IPS-20b (cell line): ENCODE measurements at regions not wholly inside any gene's neighbourhood (a gene's known extent, or its start where the extent isn't known, plus 50 kb on each side); places are given as distances from the start of the nearest gene placed in this dataset.

Source experiments
- H3K27ac ChIP-seq: one replicate; pipeline ENCODE4 v1.5.1; 2013; ENCODE audit warnings: low read length
- H3K27me3 ChIP-seq: 2 replicates; pipeline ENCODE4 v1.6.1; 2013; ENCODE audit warnings: mild to moderate bottlenecking, low read length, inconsistent platforms; ENCODE audit not compliant: insufficient read depth
- H3K36me3 ChIP-seq: 2 replicates; pipeline ENCODE4 v1.6.1; 2013; ENCODE audit warnings: low read depth, mild to moderate bottlenecking, inconsistent platforms, low read length, moderate library complexity; ENCODE audit not compliant: insufficient read depth
- H3K4me1 ChIP-seq: 2 replicates; pipeline ENCODE4 v1.6.1; 2013; ENCODE audit warnings: mild to moderate bottlenecking, control low read depth, inconsistent platforms, low read length, moderate library complexity; ENCODE audit not compliant: insufficient read depth
- H3K4me3 ChIP-seq: 2 replicates; pipeline ENCODE4 v1.5.1; 2013; ENCODE audit warnings: mild to moderate bottlenecking, low read length, inconsistent platforms
- H3K9ac ChIP-seq: 2 replicates; pipeline ENCODE4 v1.6.1; 2013; ENCODE audit warnings: low read depth, mild to moderate bottlenecking, inconsistent platforms, low read length, moderate library complexity
- H3K9me3 ChIP-seq: 2 replicates; pipeline ENCODE4 v1.6.1; 2013; ENCODE audit warnings: mild to moderate bottlenecking, low read depth, low read length, inconsistent platforms; ENCODE audit not compliant: insufficient read depth

DNA sequence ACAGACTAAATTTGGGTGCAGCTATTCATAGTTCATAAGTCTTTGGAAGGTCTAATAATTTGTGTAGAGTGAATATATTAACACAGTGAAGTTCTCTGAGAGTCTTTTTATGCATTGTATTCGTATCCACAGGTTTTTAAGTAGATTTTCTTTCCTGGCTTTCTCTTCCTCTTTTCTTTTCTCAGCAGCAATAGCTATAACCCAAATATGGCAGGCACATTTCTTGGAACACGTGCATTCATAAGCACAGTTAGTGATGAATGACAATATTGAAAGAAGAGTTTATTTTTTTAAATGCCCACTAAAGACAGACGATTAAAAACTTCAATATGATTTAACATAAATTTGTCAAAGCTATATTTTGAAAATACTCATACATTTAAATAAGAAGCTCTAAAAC, 220.5 kb upstream of the MBL2 start:
- H3K27me3 ChIP-seq: no peaks in the 10 kb centered on the region
- H3K4me3 ChIP-seq: no peak overlapping the region
- H3K9me3 ChIP-seq: peaks cover 7% of the 10 kb centered on the region; the same call in 1 of the 2 replicates
- H3K9ac ChIP-seq: no peak overlapping the region
- no peak overlapping the region for H3K27ac ChIP-seq
- peaks cover 4% of the 10 kb centered on the region; the same call in 1 of the 2 replicates for H3K4me1 ChIP-seq
- H3K36me3 ChIP-seq: no peaks in the 10 kb centered on the region

DNA sequence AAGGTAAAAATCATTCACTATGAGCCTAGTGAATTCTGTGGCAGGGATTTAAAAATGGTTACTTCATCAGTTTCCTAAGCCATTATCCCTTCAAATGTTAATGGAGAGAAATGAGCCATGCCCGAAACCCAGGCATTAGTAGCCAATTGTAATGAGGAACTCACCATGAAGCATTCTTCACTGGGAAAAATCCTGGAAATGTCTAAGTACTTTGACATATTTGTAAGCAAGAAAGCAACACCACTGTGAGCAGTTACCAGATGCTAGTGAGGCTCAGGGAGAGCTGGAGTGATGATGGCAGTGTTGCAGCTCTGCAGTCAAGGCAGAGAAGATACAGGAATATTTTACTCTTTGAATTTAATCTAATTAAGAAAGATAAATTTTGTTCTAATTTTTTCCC, 220.0 kb upstream of the MBL2 start:
- H3K36me3 ChIP-seq: no peaks in the 10 kb centered on the region
- H3K9ac ChIP-seq: no peak overlapping the region
- H3K4me1 ChIP-seq: peaks cover 4% of the 10 kb centered on the region; the same call in 1 of the 2 replicates
- H3K4me3 ChIP-seq: no peak overlapping the region
- no peak overlapping the region for H3K27ac ChIP-seq
- H3K9me3 ChIP-seq: peaks cover 7% of the 10 kb centered on the region; the same call in 1 of the 2 replicates
- H3K27me3 ChIP-seq: no peaks in the 10 kb centered on the region

DNA sequence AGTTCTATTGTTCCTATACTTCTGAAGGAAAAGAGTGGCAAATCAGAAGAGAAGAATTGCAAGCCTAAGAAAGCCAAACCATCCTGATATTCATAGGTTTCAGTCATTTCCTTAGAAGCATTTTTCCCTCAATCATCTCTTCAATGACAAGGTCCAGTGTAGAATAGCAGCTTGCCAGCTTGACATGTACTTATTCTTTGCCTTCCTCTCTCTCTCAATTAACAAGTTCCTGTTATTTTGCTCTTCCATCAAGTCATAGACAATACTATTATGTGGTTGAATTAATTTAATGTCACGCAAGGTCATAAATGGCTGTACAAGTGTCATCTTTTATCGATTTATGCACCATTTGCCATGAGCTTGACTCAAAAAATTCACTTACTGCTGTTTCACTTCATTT, 216.3 kb upstream of the MBL2 start:
- Histone ChIP-seq H3K4me3 (no peak overlapping the region), H3K9me3 (0 out of 2 replicates have a peak, but pooled peaks cover 3% of the 10 kb centered on the region), H3K27ac (no peak overlapping the region), H3K36me3 (no peaks in the 10 kb centered on the region), H3K9ac (no peak overlapping the region), H3K4me1 (peaks cover 4% of the 10 kb centered on the region; the same call in 1 of the 2 replicates), H3K27me3 (no peaks in the 10 kb centered on the region)

DNA sequence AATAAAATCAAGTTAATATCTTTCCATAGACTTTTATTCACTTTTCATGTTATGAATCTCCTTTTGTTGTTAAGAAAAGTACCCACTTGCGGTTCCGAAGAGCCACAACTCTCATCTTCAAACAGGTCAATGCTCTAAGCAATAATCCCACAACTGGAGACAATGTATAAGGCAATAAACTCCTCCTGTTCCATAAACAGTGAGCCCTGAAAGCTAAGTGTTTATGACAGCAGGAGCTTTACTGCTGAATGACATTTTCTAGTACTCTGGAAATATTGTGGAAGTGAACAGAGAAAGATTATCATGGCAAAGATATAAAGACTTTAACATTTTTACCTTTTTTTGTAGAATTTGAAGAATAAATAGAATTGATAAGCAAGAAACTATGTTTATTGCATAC, 213.5 kb upstream of the MBL2 start:
- Histone ChIP-seq H3K36me3 (no peaks in the 10 kb centered on the region), H3K9ac (no peak overlapping the region), H3K9me3 (0 out of 2 replicates have a peak, but pooled peaks cover 3% of the 10 kb centered on the region), H3K27me3 (no peaks in the 10 kb centered on the region), H3K27ac (no peak overlapping the region), H3K4me1 (no peaks in the 10 kb centered on the region), H3K4me3 (no peak overlapping the region)

DNA sequence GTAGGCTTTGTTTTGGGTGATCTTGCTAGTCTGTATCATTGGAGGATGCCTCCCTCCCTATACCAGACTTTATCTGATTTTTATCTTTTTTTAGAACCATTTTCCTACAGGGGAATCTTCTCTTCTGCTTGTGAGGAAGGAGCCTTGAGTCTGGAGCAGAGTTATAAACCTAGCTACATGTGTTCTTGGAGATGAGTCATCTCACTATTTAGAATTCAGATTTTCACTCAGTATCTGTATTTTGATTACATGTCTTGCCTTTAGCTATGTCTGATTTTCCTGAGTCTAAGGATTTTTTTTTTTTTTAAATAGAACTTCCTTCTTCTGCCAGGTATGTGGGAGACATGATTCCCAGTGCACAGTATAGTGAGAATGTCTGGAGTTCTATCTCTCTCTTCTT, 211.6 kb upstream of the MBL2 start:
- Histone ChIP-seq H3K27me3 (no peaks in the 10 kb centered on the region), H3K4me3 (no peak overlapping the region), H3K36me3 (no peaks in the 10 kb centered on the region), H3K4me1 (no peaks in the 10 kb centered on the region), H3K9ac (no peak overlapping the region), H3K9me3 (no peaks in the 10 kb centered on the region), H3K27ac (no peak overlapping the region)

DNA sequence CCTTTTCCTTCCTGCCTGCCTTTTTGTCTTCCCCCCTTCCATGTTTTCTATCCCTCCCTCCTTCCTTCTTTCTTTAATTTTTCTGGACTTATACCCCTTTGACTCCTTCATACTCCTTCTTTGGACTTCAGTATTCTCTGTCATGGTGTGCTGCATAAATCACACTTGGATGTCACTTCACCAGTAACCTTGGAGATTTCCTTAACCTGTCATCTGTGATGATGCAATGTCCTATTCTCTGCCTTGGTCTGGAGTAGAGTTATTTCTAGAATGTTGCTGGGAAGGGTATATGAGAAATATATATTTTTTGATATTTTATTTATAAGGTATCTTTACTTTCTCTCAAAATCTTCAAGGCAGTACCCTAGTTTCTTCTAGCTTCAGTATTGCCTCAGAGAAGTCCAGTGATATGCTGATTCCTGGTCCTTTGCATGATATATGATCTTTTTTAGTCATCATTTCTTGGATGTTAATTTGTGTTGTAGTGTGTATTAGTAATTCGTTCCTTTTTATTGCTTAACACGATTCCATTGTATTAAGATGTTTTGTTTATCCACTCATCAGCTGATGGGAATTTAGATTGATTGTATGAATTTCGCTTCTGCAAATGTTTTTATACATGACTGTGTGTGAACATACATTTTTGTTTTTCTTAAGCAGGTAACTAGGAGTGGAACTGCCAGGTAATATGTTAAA, 206.9 kb upstream of the MBL2 start:
- no peak overlapping the region for H3K9ac ChIP-seq
- H3K27ac ChIP-seq: no peak overlapping the region
- no peak overlapping the region for H3K4me3 ChIP-seq
- no peaks in the 10 kb centered on the region for H3K4me1 ChIP-seq
- no peaks in the 10 kb centered on the region for H3K27me3 ChIP-seq
- H3K9me3 ChIP-seq: no peaks in the 10 kb centered on the region
- H3K36me3 ChIP-seq: no peaks in the 10 kb centered on the region

DNA sequence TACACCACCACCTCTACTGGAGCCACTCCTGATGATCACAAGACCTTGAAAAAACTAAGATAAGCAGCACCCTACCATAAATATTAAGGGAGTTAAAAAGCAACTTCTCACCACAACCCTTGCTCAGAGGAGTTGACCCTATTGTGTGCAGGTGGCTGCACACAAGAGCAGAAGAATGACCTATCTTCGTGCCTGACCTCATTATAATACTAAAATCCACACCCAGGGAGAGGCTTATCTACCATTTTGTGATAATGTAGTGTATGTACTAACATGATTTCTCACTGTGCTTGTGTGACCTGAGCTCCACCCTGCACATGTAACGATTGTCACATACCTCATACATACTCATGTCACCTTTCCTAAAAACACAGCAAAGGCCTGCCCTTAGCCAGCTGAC, 205.0 kb upstream of the MBL2 start:
- Histone ChIP-seq H3K4me1 (no peaks in the 10 kb centered on the region), H3K27me3 (no peaks in the 10 kb centered on the region), H3K4me3 (no peak overlapping the region), H3K27ac (no peak overlapping the region), H3K9ac (no peak overlapping the region), H3K9me3 (no peaks in the 10 kb centered on the region; the same call in 1 of the 2 replicates), H3K36me3 (0 out of 2 replicates have a peak, but pooled peaks cover 1% of the 10 kb centered on the region)

DNA sequence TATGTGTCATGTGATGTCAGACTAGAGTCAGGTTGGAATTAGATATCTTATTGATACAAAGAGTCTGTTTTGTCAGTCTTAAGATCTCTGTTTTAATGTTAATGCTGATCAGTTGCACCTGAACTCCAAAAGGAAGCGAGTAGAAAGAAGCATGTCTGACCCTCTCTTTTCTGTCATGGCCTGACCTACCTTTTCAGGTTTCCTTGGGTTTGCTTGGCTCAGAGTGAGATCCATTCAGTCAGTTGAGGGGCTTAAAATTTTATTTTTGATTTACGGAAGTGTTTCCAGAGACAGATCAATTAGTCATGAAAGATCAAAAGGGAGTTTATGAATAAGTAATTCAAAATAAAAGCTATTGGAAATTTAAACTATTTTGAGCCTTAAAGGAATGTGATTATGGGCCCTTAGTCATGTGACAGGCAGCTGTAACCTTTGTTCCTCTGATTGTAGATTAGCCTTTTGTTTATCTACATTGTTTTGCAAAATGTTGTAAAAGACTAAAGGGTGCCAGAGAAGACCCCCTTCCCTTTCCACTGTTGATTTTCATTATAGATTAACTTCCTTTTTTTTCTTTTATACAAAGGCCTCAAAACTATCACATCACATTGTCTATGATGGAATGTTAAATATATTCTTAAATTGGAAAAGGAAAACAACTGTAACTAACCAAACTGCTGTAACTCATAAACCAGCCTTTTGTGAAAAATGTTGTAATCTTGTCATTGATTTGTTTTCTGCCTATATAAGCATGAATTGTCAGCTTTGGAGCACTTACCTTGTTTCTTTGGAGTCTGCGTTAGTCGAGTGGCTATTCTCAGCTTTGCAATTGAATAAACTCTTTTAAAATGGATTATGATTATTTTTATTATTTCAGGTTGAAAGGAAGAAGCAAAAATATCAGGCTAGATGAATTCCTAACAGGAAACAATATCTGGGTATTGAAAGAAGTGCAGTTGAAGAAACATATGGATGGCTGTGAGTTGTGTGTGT, 195.5 kb upstream of the MBL2 start:
- peak overlapping the region; percentile 44; the same call in 1 of the 2 replicates for H3K9ac ChIP-seq
- H3K36me3 ChIP-seq: 0 out of 2 replicates have a peak, but pooled peaks cover 14% of the 10 kb centered on the region
- H3K4me1 ChIP-seq: peaks cover 33% of the 10 kb centered on the region; the same call in 1 of the 2 replicates
- peak overlapping the region; percentile 59 for H3K27ac ChIP-seq
- no peaks in the 10 kb centered on the region for H3K27me3 ChIP-seq
- no peak overlapping the region for H3K4me3 ChIP-seq
- peaks cover 16% of the 10 kb centered on the region for H3K9me3 ChIP-seq

DNA sequence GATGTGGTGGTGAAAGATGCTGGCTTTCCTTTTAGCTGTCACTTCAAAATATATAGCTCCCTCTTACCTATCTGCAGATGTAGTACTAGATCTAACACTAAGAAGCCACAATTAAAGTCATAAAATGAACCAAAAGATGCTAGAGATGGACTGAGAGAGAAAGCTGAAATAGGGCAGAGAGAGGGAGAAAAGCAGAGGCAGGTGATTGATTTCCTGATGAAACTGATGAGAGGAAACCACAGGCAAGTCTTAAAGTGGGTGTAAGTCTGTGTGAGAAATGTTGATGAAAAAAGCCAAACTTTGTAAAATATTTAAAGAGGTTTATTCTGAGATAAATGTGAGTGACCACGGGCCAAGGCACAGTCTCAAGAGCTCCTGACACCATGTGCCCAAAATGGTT, 194.3 kb upstream of the MBL2 start:
- Histone ChIP-seq H3K4me1 (peaks cover 33% of the 10 kb centered on the region; the same call in 1 of the 2 replicates), H3K27me3 (no peaks in the 10 kb centered on the region), H3K9ac (peak overlapping the region; percentile 24; the same call in 1 of the 2 replicates), H3K4me3 (no peak overlapping the region), H3K27ac (peak overlapping the region; percentile 59), H3K36me3 (0 out of 2 replicates have a peak, but pooled peaks cover 7% of the 10 kb centered on the region), H3K9me3 (peaks cover 10% of the 10 kb centered on the region)

DNA sequence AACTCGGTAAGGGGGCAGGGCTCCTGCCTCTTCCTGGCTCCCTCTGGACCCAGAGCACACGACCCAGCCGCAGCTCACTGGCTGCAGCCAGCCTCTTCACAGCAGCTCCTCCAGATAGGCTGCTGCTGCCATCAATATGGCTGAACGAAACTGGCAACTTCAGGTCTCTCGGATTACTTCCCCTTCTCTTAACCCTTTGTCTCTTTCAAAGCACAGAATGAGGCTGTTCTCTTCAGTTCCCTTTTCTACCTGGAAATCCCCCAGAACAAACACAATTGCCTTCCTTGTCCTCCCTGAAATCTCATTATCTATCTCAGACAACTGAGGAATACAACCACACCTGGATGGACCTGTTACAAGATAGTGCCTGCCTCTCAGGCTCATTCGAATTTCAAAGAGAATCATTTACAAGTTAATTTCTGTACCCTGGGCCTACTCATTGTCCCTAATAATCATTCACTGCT, 193.4 kb upstream of the MBL2 start:
- peaks cover 33% of the 10 kb centered on the region; the same call in 1 of the 2 replicates for H3K4me1 ChIP-seq
- H3K9me3 ChIP-seq: peaks cover 1% of the 10 kb centered on the region
- peak overlapping the region; percentile 67 for H3K27ac ChIP-seq
- H3K36me3 ChIP-seq: no peaks in the 10 kb centered on the region
- H3K9ac ChIP-seq: peak overlapping the region; percentile 58; the same call in 1 of the 2 replicates
- no peaks in the 10 kb centered on the region for H3K27me3 ChIP-seq
- H3K4me3 ChIP-seq: no peak overlapping the region

DNA sequence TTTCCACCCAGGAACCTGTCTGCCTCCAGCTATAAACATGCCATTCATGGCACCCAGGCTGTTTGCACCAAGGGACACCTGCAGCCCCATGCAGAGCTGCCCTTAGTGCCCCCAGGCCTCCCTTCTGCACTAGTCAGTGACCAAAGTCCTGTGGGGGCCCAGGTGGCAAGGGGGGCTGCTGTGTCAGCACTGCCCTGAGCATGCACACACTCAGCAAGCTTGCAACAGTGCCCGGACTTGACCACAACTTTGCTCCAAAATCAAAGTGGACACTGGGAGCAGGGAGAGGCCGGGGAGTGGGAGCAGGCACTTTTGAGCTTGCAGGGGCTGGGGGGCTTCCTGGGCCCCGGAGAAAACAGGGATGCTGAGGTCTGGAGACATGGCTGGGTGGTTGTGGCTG, 192.9 kb upstream of the MBL2 start:
- Histone ChIP-seq H3K9ac (peak overlapping the region; percentile 58; the same call in 1 of the 2 replicates), H3K9me3 (no peaks in the 10 kb centered on the region), H3K4me1 (peaks cover 33% of the 10 kb centered on the region), H3K27ac (peak overlapping the region; percentile 67), H3K27me3 (no peaks in the 10 kb centered on the region), H3K4me3 (no peak overlapping the region), H3K36me3 (no peaks in the 10 kb centered on the region)
